OCI-LY7 (cell line): ENCODE measurements at regions not wholly inside any gene's neighbourhood (a gene's known extent, or its start where the extent isn't known, plus 50 kb on each side); places are given as distances from the start of the nearest gene placed in this dataset.

Experiments
- EZH2phosphoT487 ChIP-seq: fragments of 200-600 bp; sonication (generic); IDR thresholded peaks from 2 replicates; pipeline ENCODE4 v1.6.1; 2018; ENCODE audit warnings: low read depth, borderline replicate concordance, mild to moderate bottlenecking, mixed run types, antibody characterized with exemption, low read length, moderate library complexity, mixed read lengths
- TF ChIP-seq, protein P1 (sequence below): fragments of 200-600 bp; sonication (generic); conservative IDR thresholded peaks from 2 replicates; pipeline ENCODE4 v1.5.1; 2014; ENCODE audit warnings: mild to moderate bottlenecking, antibody characterized with exemption, low read length, moderate library complexity, mixed read lengths

DNA sequence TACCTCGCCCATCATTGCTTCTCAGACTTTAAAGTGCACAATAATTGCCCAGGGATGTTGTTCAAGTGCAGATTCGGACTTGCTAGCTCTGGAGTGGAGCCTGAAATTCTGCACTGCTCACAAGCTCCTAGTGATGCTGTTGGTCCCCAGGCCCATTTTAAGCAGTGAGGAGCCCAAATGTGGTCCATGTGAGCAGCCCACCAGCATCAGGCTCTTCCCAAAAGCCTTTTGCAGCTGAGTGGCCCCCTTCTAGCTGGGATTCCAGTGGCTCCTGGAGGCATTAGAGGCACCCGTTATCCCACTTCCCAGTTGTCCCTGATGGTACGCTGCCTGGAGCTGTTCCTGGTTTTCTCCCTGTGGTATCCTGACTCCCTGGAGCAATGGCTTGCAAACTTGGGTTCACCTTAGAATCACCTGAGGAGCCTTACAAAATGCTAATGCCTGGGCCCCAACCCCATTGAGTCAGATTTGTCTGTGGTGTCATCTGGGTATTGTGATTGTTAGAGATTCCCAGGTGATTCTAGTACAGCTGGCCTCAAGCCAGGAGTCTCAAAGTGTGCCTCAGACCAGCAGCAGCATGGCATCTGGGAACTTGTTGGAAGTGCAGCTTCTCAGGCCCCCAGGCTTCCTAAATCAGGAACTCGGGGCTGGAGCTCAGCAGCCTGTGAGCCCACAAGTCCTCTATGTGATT lies 186.9 kb upstream of the SLC24A3 start:
- TF ChIP-seq, protein P1, sequence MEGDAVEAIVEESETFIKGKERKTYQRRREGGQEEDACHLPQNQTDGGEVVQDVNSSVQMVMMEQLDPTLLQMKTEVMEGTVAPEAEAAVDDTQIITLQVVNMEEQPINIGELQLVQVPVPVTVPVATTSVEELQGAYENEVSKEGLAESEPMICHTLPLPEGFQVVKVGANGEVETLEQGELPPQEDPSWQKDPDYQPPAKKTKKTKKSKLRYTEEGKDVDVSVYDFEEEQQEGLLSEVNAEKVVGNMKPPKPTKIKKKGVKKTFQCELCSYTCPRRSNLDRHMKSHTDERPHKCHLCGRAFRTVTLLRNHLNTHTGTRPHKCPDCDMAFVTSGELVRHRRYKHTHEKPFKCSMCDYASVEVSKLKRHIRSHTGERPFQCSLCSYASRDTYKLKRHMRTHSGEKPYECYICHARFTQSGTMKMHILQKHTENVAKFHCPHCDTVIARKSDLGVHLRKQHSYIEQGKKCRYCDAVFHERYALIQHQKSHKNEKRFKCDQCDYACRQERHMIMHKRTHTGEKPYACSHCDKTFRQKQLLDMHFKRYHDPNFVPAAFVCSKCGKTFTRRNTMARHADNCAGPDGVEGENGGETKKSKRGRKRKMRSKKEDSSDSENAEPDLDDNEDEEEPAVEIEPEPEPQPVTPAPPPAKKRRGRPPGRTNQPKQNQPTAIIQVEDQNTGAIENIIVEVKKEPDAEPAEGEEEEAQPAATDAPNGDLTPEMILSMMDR, result no peak
- TF ChIP-seq EZH2phosphoT487, result no peak
